Trophoblast cell (in vitro differentiated cells and primary cell): ENCODE measurements at regions not wholly inside any gene's neighbourhood (a gene's known extent, or its start where the extent isn't known, plus 50 kb on each side); places are given as distances from the start of the nearest gene placed in this dataset.

Source experiments
- DNase-seq, 2 donors: peaks; one replicate each; pipeline ENCODE4 v3.0.0-alpha.2; 2016
- H2AFZ ChIP-seq: 2 replicates; pipeline ENCODE4 v1.6.1; 2013; ENCODE audit warnings: low read length, moderate library complexity, mild to moderate bottlenecking; ENCODE audit not compliant: insufficient read depth, poor library complexity
- H2AK5ac ChIP-seq: 2 replicates; pipeline ENCODE4 v1.6.1; 2013; ENCODE audit warnings: mild to moderate bottlenecking, low read length
- H2BK120ac ChIP-seq: 2 replicates; pipeline ENCODE4 v1.6.1; 2013; ENCODE audit warnings: low read length, mild to moderate bottlenecking, moderate library complexity; ENCODE audit not compliant: insufficient read depth, poor library complexity
- H2BK12ac ChIP-seq: 2 replicates; pipeline ENCODE4 v1.6.1; 2013; ENCODE audit warnings: mild to moderate bottlenecking, low read length, moderate library complexity
- H2BK5ac ChIP-seq: 2 replicates; pipeline ENCODE4 v1.6.1; 2013; ENCODE audit warnings: low read length, low read depth, moderate library complexity, mild to moderate bottlenecking; ENCODE audit not compliant: poor library complexity
- H3K14ac ChIP-seq: 2 replicates; pipeline ENCODE4 v1.6.1; 2013; ENCODE audit warnings: mild to moderate bottlenecking, low read length
- H3K18ac ChIP-seq: 2 replicates; pipeline ENCODE4 v1.6.1; 2013; ENCODE audit warnings: mild to moderate bottlenecking, low read length
- H3K23ac ChIP-seq: 2 replicates; pipeline ENCODE4 v1.6.1; 2013; ENCODE audit warnings: low read length
- H3K27ac ChIP-seq: 2 replicates; pipeline ENCODE4 v1.5.1; 2013; ENCODE audit warnings: low read depth, mild to moderate bottlenecking, inconsistent platforms, low read length, moderate library complexity
- H3K27me3 ChIP-seq: 2 replicates; pipeline ENCODE4 v1.6.1; 2013; ENCODE audit warnings: inconsistent platforms, mild to moderate bottlenecking, low read length, moderate library complexity; ENCODE audit not compliant: insufficient read depth
- H3K36me3 ChIP-seq, 2 experiments: 1 replicate in 1 of 2; 2 replicates in 1 of 2; pipeline ENCODE4 v1.6.1; 2013; ENCODE audit warnings: low read length in 2 of 2, mild to moderate bottlenecking in 2 of 2, moderate library complexity in 1 of 2; ENCODE audit not compliant: insufficient read depth in 2 of 2, control insufficient read depth in 1 of 2
- H3K4ac ChIP-seq: 2 replicates; pipeline ENCODE4 v1.6.1; 2013; ENCODE audit warnings: low read depth, mild to moderate bottlenecking, low read length, moderate library complexity
- H3K4me1 ChIP-seq, 2 experiments: 1 replicate in 1 of 2; 2 replicates in 1 of 2; pipeline ENCODE4 v1.6.1; 2013; ENCODE audit warnings: low read length in 2 of 2, mild to moderate bottlenecking in 2 of 2, moderate library complexity in 1 of 2; ENCODE audit not compliant: insufficient read depth in 2 of 2, control insufficient read depth in 1 of 2
- H3K4me2 ChIP-seq: 2 replicates; pipeline ENCODE4 v1.6.1; 2013; ENCODE audit warnings: inconsistent platforms, mild to moderate bottlenecking, low read length, moderate library complexity
- H3K4me3 ChIP-seq: 2 replicates; pipeline ENCODE4 v1.5.1; 2013; ENCODE audit warnings: mild to moderate bottlenecking, low read depth, low read length, inconsistent platforms
- H3K79me1 ChIP-seq: one replicate; pipeline ENCODE4 v1.6.1; 2013; ENCODE audit warnings: low read length
- H3K79me2 ChIP-seq: 2 replicates; pipeline ENCODE4 v1.6.1; 2013; ENCODE audit warnings: low read length, mild to moderate bottlenecking; ENCODE audit not compliant: control insufficient read depth, insufficient read depth, poor library complexity
- H3K9ac ChIP-seq: 2 replicates; pipeline ENCODE4 v1.6.1; 2013; ENCODE audit warnings: mild to moderate bottlenecking, low read length
- H3K9me3 ChIP-seq: 2 replicates; pipeline ENCODE4 v1.6.1; 2013; ENCODE audit warnings: low read depth, mild to moderate bottlenecking, control low read depth, inconsistent platforms, low read length; ENCODE audit not compliant: insufficient read depth
- H4K12ac ChIP-seq: 2 replicates; pipeline ENCODE4 v1.6.1; 2013; ENCODE audit warnings: low read depth, mild to moderate bottlenecking, low read length, moderate library complexity
- H4K8ac ChIP-seq: 2 replicates; pipeline ENCODE4 v1.6.1; 2013; ENCODE audit warnings: low read depth, mild to moderate bottlenecking, low read length, moderate library complexity
- H4K91ac ChIP-seq: one replicate; pipeline ENCODE4 v1.6.1; 2013; ENCODE audit warnings: low read depth, mild to moderate bottlenecking, low read length, moderate library complexity
- WGBS: extraction: QIAGEN DNeasy Blood & Tissue Kit; methylation state at CpG from one replicate; pipeline ENCODE4 v1.1.7; 2013; ENCODE audit warnings: missing lambda C conversion rate; ENCODE audit not compliant: insufficient read length, insufficient coverage; ENCODE audit errors: extremely low coverage; 5-methylcytosine and 5-hydroxymethylcytosine counted together

GRCh38 chr18:40360558-40360957, 1594.5 kb upstream of the PIK3C3 start:
- no peak overlapping the region for H3K4me2 ChIP-seq
- no peak overlapping the region for H3K18ac ChIP-seq
- no peak overlapping the region for H3K23ac ChIP-seq
- H2AK5ac ChIP-seq: no peak overlapping the region
- no peak overlapping the region for H2BK120ac ChIP-seq
- no peak overlapping the region for H4K12ac ChIP-seq
- H3K79me1 ChIP-seq: no peaks in the 10 kb centered on the region
- no peak overlapping the region for H4K8ac ChIP-seq
- no peak for DNase-seq
- no CpG with 5 or more reads among the region's 2 CpGs for WGBS
- no peaks in the 10 kb centered on the region for H3K9me3 ChIP-seq
- no peak overlapping the region for H3K14ac ChIP-seq
- H3K79me2 ChIP-seq: no peaks in the 10 kb centered on the region
- no peak overlapping the region for H3K4ac ChIP-seq
- no peak overlapping the region for H4K91ac ChIP-seq
- no peaks in the 10 kb centered on the region for H3K4me1 ChIP-seq
- H3K9ac ChIP-seq: no peak overlapping the region
- no peak overlapping the region for H3K4me3 ChIP-seq
- H3K36me3 ChIP-seq: no peaks in the 10 kb centered on the region
- no peak overlapping the region for H3K27ac ChIP-seq
- H2AFZ ChIP-seq: no peak overlapping the region
- H2BK12ac ChIP-seq: no peak overlapping the region
- H2BK5ac ChIP-seq: no peak overlapping the region
- no peaks in the 10 kb centered on the region for H3K27me3 ChIP-seq

- Histone ChIP-seq H3K9ac (no peak overlapping the region), H3K14ac (no peak overlapping the region), H3K4me1 (no peaks in the 10 kb centered on the region), H2AFZ (no peak overlapping the region), H2BK120ac (no peak overlapping the region), H4K91ac (no peak overlapping the region), H3K23ac (no peak overlapping the region), H3K9me3 (no peaks in the 10 kb centered on the region), H2BK12ac (no peak overlapping the region), H3K4me2 (no peak overlapping the region), H2BK5ac (no peak overlapping the region), H3K4ac (no peak overlapping the region), H3K79me1 (no peaks in the 10 kb centered on the region), H3K4me3 (no peak overlapping the region), H3K79me2 (no peaks in the 10 kb centered on the region), H3K36me3 (no peaks in the 10 kb centered on the region), H3K27ac (no peak overlapping the region), H2AK5ac (no peak overlapping the region), H3K27me3 (no peaks in the 10 kb centered on the region), H4K8ac (no peak overlapping the region), H4K12ac (no peak overlapping the region), H3K18ac (no peak overlapping the region)
- WGBS: no CpG with 5 or more reads among the region's 2 CpGs
- DNase-seq: no peak
Measured at GRCh38 chr18:40357536-40357935, 1597.5 kb upstream of the PIK3C3 start.

GRCh38 chr18:40356168-40356567, 1598.9 kb upstream of the PIK3C3 start:
- WGBS: no CpG with 5 or more reads among the region's 6 CpGs
- Histone ChIP-seq H3K4me1 (no peaks in the 10 kb centered on the region), H3K79me1 (no peaks in the 10 kb centered on the region), H2BK120ac (no peak overlapping the region), H3K79me2 (no peaks in the 10 kb centered on the region), H4K91ac (no peak overlapping the region), H3K9me3 (no peaks in the 10 kb centered on the region), H3K14ac (no peak overlapping the region), H3K4me2 (no peak overlapping the region), H2AFZ (no peak overlapping the region), H3K4me3 (no peak overlapping the region), H2BK12ac (no peak overlapping the region), H3K9ac (no peak overlapping the region), H2BK5ac (no peak overlapping the region), H3K18ac (no peak overlapping the region), H3K27ac (no peak overlapping the region), H3K36me3 (no peaks in the 10 kb centered on the region), H2AK5ac (no peak overlapping the region), H3K4ac (no peak overlapping the region), H3K27me3 (no peaks in the 10 kb centered on the region), H3K23ac (no peak overlapping the region), H4K12ac (no peak overlapping the region), H4K8ac (no peak overlapping the region)
- DNase-seq: no peak

GRCh38 chr18:40355726-40356125, 1599.3 kb upstream of the PIK3C3 start:
- Histone ChIP-seq H3K4me2 (no peak overlapping the region), H3K36me3 (no peaks in the 10 kb centered on the region), H2AFZ (no peak overlapping the region), H3K4ac (no peak overlapping the region), H3K27ac (no peak overlapping the region), H4K8ac (no peak overlapping the region), H4K91ac (no peak overlapping the region), H3K23ac (no peak overlapping the region), H4K12ac (no peak overlapping the region), H2BK12ac (no peak overlapping the region), H3K4me1 (no peaks in the 10 kb centered on the region), H3K14ac (no peak overlapping the region), H2BK5ac (no peak overlapping the region), H2AK5ac (no peak overlapping the region), H3K4me3 (no peak overlapping the region), H3K27me3 (no peaks in the 10 kb centered on the region), H2BK120ac (no peak overlapping the region), H3K9me3 (no peaks in the 10 kb centered on the region), H3K9ac (no peak overlapping the region), H3K18ac (no peak overlapping the region), H3K79me2 (no peaks in the 10 kb centered on the region), H3K79me1 (no peaks in the 10 kb centered on the region)
- WGBS: no CpG with 5 or more reads among the region's 1 CpG
- no peak for DNase-seq
